ENCODE measurements at regions not wholly inside any gene's neighbourhood (a gene's known extent, or its start where the extent isn't known, plus 50 kb on each side); places are given as distances from the start of the nearest gene placed in this dataset.

- TF ChIP-seq POLR2A (IDR thresholded peaks at IDR 0.05; ENCODE audit: low read length) (no peak), GATA1 (IDR thresholded peaks at IDR 0.05; ENCODE audit: low read depth, low read length) (no peak)
Measured at GRCh38 chr2:122977580-122977979, 1047.5 kb upstream of the CNTNAP5 start.
